ENCODE measurements at regions not wholly inside any gene's neighbourhood (a gene's known extent, or its start where the extent isn't known, plus 50 kb on each side); places are given as distances from the start of the nearest gene placed in this dataset.

GRCh38 chr3:102226463-102226862, 208.4 kb upstream of the ZPLD1 start:
- TF ChIP-seq, protein P1, sequence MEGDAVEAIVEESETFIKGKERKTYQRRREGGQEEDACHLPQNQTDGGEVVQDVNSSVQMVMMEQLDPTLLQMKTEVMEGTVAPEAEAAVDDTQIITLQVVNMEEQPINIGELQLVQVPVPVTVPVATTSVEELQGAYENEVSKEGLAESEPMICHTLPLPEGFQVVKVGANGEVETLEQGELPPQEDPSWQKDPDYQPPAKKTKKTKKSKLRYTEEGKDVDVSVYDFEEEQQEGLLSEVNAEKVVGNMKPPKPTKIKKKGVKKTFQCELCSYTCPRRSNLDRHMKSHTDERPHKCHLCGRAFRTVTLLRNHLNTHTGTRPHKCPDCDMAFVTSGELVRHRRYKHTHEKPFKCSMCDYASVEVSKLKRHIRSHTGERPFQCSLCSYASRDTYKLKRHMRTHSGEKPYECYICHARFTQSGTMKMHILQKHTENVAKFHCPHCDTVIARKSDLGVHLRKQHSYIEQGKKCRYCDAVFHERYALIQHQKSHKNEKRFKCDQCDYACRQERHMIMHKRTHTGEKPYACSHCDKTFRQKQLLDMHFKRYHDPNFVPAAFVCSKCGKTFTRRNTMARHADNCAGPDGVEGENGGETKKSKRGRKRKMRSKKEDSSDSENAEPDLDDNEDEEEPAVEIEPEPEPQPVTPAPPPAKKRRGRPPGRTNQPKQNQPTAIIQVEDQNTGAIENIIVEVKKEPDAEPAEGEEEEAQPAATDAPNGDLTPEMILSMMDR (IDR thresholded peaks at IDR 0.05; ENCODE audit: insufficient read depth, low read length), result no peak
- TF ChIP-seq, protein P2, sequence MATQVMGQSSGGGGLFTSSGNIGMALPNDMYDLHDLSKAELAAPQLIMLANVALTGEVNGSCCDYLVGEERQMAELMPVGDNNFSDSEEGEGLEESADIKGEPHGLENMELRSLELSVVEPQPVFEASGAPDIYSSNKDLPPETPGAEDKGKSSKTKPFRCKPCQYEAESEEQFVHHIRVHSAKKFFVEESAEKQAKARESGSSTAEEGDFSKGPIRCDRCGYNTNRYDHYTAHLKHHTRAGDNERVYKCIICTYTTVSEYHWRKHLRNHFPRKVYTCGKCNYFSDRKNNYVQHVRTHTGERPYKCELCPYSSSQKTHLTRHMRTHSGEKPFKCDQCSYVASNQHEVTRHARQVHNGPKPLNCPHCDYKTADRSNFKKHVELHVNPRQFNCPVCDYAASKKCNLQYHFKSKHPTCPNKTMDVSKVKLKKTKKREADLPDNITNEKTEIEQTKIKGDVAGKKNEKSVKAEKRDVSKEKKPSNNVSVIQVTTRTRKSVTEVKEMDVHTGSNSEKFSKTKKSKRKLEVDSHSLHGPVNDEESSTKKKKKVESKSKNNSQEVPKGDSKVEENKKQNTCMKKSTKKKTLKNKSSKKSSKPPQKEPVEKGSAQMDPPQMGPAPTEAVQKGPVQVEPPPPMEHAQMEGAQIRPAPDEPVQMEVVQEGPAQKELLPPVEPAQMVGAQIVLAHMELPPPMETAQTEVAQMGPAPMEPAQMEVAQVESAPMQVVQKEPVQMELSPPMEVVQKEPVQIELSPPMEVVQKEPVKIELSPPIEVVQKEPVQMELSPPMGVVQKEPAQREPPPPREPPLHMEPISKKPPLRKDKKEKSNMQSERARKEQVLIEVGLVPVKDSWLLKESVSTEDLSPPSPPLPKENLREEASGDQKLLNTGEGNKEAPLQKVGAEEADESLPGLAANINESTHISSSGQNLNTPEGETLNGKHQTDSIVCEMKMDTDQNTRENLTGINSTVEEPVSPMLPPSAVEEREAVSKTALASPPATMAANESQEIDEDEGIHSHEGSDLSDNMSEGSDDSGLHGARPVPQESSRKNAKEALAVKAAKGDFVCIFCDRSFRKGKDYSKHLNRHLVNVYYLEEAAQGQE (IDR thresholded peaks at IDR 0.05; ENCODE audit: insufficient replicate concordance, low read depth), result no peak
- TF ChIP-seq POLR2AphosphoS5 (IDR thresholded peaks at IDR 0.05; ENCODE audit: low read depth), result no peak
- no peak for TF ChIP-seq GABPA (IDR thresholded peaks at IDR 0.05; ENCODE audit: low read depth)
- TF ChIP-seq SPI1 (IDR thresholded peaks at IDR 0.05; ENCODE audit: borderline replicate concordance, low read depth), result no peak

All from HL-60 (cell line).